Small intestine (tissue), 7 donors: ENCODE measurements at regions not wholly inside any gene's neighbourhood (a gene's known extent, or its start where the extent isn't known, plus 50 kb on each side); places are given as distances from the start of the nearest gene placed in this dataset.
A peak's percentile ranks its signal among the peaks of the same experiment; 100 is the strongest.

Source experiments
- DNase-seq, 2 donors: peaks; one replicate each; pipeline versions ENCODE4 v3.0.0 to v3.0.0-alpha.2; 2013
- FAIRE-seq: peaks from 2 replicates; lab custom pipeline; 2012; peaks lifted over from hg19 to GRCh38; lab: Jason Lieb, UNC
- H3K27ac ChIP-seq, 3 donors: one replicate each; pipeline ENCODE4 v1.5.1; 2013; ENCODE audit warnings: low read length in 2 of 3, mild to moderate bottlenecking in 2 of 3, control low read depth in 1 of 3, inconsistent platforms in 1 of 3, low read depth in 1 of 3, moderate library complexity in 1 of 3
- H3K27me3 ChIP-seq, 3 donors: one replicate each; pipeline ENCODE4 v1.6.1; 2013; ENCODE audit warnings: low read length in 3 of 3, inconsistent platforms in 1 of 3; ENCODE audit not compliant: control insufficient read depth in 3 of 3, insufficient read depth in 3 of 3
- H3K36me3 ChIP-seq, 3 donors: one replicate each; pipeline ENCODE4 v1.6.1; 2013; ENCODE audit warnings: low read length in 3 of 3, inconsistent platforms in 1 of 3, low read depth in 1 of 3, mild to moderate bottlenecking in 1 of 3, moderate library complexity in 1 of 3; ENCODE audit not compliant: control insufficient read depth in 3 of 3, insufficient read depth in 2 of 3
- H3K4me1 ChIP-seq, 3 donors: one replicate each; pipeline ENCODE4 v1.6.1; 2013; ENCODE audit warnings: low read length in 2 of 3, inconsistent platforms in 1 of 3, low read depth in 1 of 3, mild to moderate bottlenecking in 1 of 3, moderate library complexity in 1 of 3; ENCODE audit not compliant: control insufficient read depth in 3 of 3, insufficient read depth in 2 of 3
- H3K4me3 ChIP-seq, 3 donors: one replicate each; pipeline ENCODE4 v1.5.1; 2013; ENCODE audit warnings: low read length in 3 of 3, control low read depth in 1 of 3, inconsistent platforms in 1 of 3, low read depth in 1 of 3, mild to moderate bottlenecking in 1 of 3, moderate library complexity in 1 of 3
- H3K9me3 ChIP-seq, 2 donors: one replicate each; pipeline ENCODE4 v1.6.1; 2013; ENCODE audit warnings: low read depth in 1 of 2, low read length in 1 of 2; ENCODE audit not compliant: control insufficient read depth in 2 of 2, insufficient read depth in 1 of 2
- WGBS, 3 donors: extraction: QIAGEN DNeasy Blood & Tissue Kit; methylation state at CpG; one replicate each; pipeline ENCODE4 v1.1.7; 2013; 5-methylcytosine and 5-hydroxymethylcytosine counted together
- donor health status: healthy with polysubstance abuse.
- donor health status: control.
- donor health status: control.
- donor health status: Bipolar disorder and iron deficiency.
- donor health status: healthy.

- H3K9me3 ChIP-seq: no peaks in the 10 kb centered on the region
- 67 to 71% (median 68%) methylated on average over 6 of the region's 6 CpGs for WGBS, 3 donors
- H3K4me1 ChIP-seq: no peaks in the 10 kb centered on the region
- H3K4me3 ChIP-seq: no peak overlapping the region
- DNase-seq (no peak), FAIRE-seq (no peak)
- H3K36me3 ChIP-seq: no peaks in the 10 kb centered on the region
- no peak overlapping the region for H3K27ac ChIP-seq
- peaks cover 0 to 3% (median 0%) of the 10 kb centered on the region in 3 donors for H3K27me3 ChIP-seq
These were observed 145.6 kb upstream of the FRY start for GRCh38 chr13:31885994-31886393.

- Histone ChIP-seq H3K27me3 (peaks cover 0 to 3% (median 0%) of the 10 kb centered on the region in 3 donors), H3K27ac (no peak overlapping the region), H3K36me3 (no peaks in the 10 kb centered on the region), H3K4me1 (peaks cover 0 to 10% (median 0%) of the 10 kb centered on the region in 3 donors), H3K4me3 (no peak overlapping the region), H3K9me3 (no peaks in the 10 kb centered on the region)
- DNase-seq (no peak), FAIRE-seq (no peak)
- WGBS, 3 donors: 41 to 50% (median 47%) methylated on average over 2 of the region's 2 CpGs
These were observed 144.3 kb upstream of the FRY start for GRCh38 chr13:31887286-31887685.

- Histone ChIP-seq H3K9me3 (no peaks in the 10 kb centered on the region), H3K4me3 (no peak overlapping the region), H3K4me1 (peaks cover 0 to 10% (median 0%) of the 10 kb centered on the region in 3 donors), H3K27me3 (peaks cover 0 to 3% (median 0%) of the 10 kb centered on the region in 3 donors), H3K27ac (no peak overlapping the region), H3K36me3 (no peaks in the 10 kb centered on the region)
- 78 to 82% (median 78%) methylated on average over 5 of the region's 5 CpGs for WGBS, 3 donors
- DNase-seq: peak in 1 of 2 donors; percentile 21
- no peak for FAIRE-seq
These were observed 140.6 kb upstream of the FRY start for GRCh38 chr13:31890946-31891345.

- DNase-seq (peak in 1 of 2 donors; percentile 31), FAIRE-seq (no peak)
- H3K4me1 ChIP-seq: peaks cover 0 to 10% (median 0%) of the 10 kb centered on the region in 3 donors
- no peak overlapping the region for H3K4me3 ChIP-seq
- H3K27ac ChIP-seq: no peak overlapping the region
- no peaks in the 10 kb centered on the region for H3K36me3 ChIP-seq
- 36 to 40% (median 38%) methylated on average over 2 of the region's 2 CpGs for WGBS, 3 donors
- H3K27me3 ChIP-seq: no peaks in the 10 kb centered on the region
- no peaks in the 10 kb centered on the region for H3K9me3 ChIP-seq
These were observed 140.1 kb upstream of the FRY start for GRCh38 chr13:31891472-31891871.

GRCh38 chr13:31894931-31895330 lies 136.6 kb upstream of the FRY start:
- Histone ChIP-seq H3K4me1 (peaks cover 0 to 10% (median 0%) of the 10 kb centered on the region in 3 donors), H3K36me3 (no peaks in the 10 kb centered on the region), H3K27me3 (no peaks in the 10 kb centered on the region), H3K9me3 (no peaks in the 10 kb centered on the region), H3K27ac (no peak overlapping the region), H3K4me3 (no peak overlapping the region)
- DNase-seq (no peak), FAIRE-seq (no peak)
- 7 to 59% (median 22%) methylated on average over 1 of the region's 1 CpG for WGBS, 3 donors

GRCh38 chr13:31895691-31896090 lies 135.9 kb upstream of the FRY start:
- Histone ChIP-seq H3K9me3 (no peaks in the 10 kb centered on the region), H3K4me3 (no peak overlapping the region), H3K36me3 (no peaks in the 10 kb centered on the region), H3K27me3 (no peaks in the 10 kb centered on the region), H3K4me1 (peaks cover 0 to 10% (median 0%) of the 10 kb centered on the region in 3 donors), H3K27ac (no peak overlapping the region)
- FAIRE-seq (no peak), DNase-seq (no peak)
- WGBS, 3 donors: 86 to 93% (median 90%) methylated on average over 3 of the region's 3 CpGs

GRCh38 chr13:31896427-31896826 lies 135.1 kb upstream of the FRY start:
- DNase-seq (no peak), FAIRE-seq (no peak)
- no peak overlapping the region for H3K27ac ChIP-seq
- no peak overlapping the region for H3K4me3 ChIP-seq
- H3K4me1 ChIP-seq: peaks cover 0 to 8% (median 0%) of the 10 kb centered on the region in 3 donors
- H3K36me3 ChIP-seq: no peaks in the 10 kb centered on the region
- H3K27me3 ChIP-seq: no peaks in the 10 kb centered on the region
- WGBS, 3 donors: 24 to 33% (median 32%) methylated on average over 2 of the region's 2 CpGs
- no peaks in the 10 kb centered on the region for H3K9me3 ChIP-seq

GRCh38 chr13:31898378-31899071 lies 133.0 kb upstream of the FRY start:
- no peak for DNase-seq

More at GRCh38 chr13:31898378-31899071, 133.0 kb upstream of the FRY start:
- Histone ChIP-seq H3K4me1 (peaks cover 0 to 5% (median 4%) of the 10 kb centered on the region in 3 donors), H3K9me3 (no peaks in the 10 kb centered on the region), H3K36me3 (no peaks in the 10 kb centered on the region), H3K4me3 (no peak overlapping the region), H3K27me3 (no peaks in the 10 kb centered on the region), H3K27ac (no peak overlapping the region)
- WGBS, 3 donors: 65 to 68% (median 68%) methylated on average over 9 of the region's 9 CpGs
- no peak for FAIRE-seq
